ENCODE measurements at regions not wholly inside any gene's neighbourhood (a gene's known extent, or its start where the extent isn't known, plus 50 kb on each side); places are given as distances from the start of the nearest gene placed in this dataset.

DNA sequence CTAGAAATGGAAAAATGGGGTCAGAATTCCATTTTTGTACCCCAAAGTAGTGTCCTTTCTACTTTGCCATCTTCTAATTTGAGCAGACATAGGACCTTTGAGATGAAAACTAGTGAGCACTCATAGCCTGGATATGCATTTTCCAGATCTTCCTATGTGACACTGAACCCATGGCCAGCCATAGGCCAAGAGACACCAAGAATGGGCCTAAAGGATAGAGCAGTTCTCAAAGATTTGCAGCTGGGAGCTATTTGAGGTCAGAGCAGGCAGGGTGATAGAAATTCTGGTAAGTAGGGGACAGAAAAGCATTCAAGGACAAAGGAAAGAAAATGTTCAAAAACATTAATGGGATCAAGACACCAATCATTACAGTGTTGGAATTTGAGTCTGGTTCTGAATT is 332.8 kb downstream of the MYCN start:
- TF ChIP-seq, protein P1, sequence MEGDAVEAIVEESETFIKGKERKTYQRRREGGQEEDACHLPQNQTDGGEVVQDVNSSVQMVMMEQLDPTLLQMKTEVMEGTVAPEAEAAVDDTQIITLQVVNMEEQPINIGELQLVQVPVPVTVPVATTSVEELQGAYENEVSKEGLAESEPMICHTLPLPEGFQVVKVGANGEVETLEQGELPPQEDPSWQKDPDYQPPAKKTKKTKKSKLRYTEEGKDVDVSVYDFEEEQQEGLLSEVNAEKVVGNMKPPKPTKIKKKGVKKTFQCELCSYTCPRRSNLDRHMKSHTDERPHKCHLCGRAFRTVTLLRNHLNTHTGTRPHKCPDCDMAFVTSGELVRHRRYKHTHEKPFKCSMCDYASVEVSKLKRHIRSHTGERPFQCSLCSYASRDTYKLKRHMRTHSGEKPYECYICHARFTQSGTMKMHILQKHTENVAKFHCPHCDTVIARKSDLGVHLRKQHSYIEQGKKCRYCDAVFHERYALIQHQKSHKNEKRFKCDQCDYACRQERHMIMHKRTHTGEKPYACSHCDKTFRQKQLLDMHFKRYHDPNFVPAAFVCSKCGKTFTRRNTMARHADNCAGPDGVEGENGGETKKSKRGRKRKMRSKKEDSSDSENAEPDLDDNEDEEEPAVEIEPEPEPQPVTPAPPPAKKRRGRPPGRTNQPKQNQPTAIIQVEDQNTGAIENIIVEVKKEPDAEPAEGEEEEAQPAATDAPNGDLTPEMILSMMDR (IDR thresholded peaks at IDR 0.05), result no peak
- TF ChIP-seq EZH2 (IDR thresholded peaks at IDR 0.05; ENCODE audit: borderline replicate concordance, insufficient read depth, low read depth, low read length, poor library complexity, severe bottlenecking), result no peak

All from B cell (primary cell).